NCI-H510A (cell line): ENCODE measurements at regions not wholly inside any gene's neighbourhood (a gene's known extent, or its start where the extent isn't known, plus 50 kb on each side); places are given as distances from the start of the nearest gene placed in this dataset.
A peak's percentile ranks its signal among the peaks of the same experiment; 100 is the strongest.
"Not testable (repeated sequence)": the region's sequence is repeated elsewhere in the genome, so short reads cannot be mapped to it uniquely, and the experiment has no call there.

Experiments
- DNase-seq: peaks from one replicate; lab custom pipeline; 2025; lab: John Stamatoyannopoulos, UW

GRCh38 chr2:129354631-129355030 is 624.8 kb upstream of the RAB6C start:
- DNase-seq = no peak

GRCh38 chr2:129361688-129362087 is 617.8 kb upstream of the RAB6C start:
- DNase-seq = no peak

- DNase-seq = no peak
These were observed 613.2 kb upstream of the RAB6C start for GRCh38 chr2:129366263-129366662.

- DNase-seq = no peak
These were observed 612.4 kb upstream of the RAB6C start for GRCh38 chr2:129367107-129367506.

GRCh38 chr2:129369437-129369836 is 610.0 kb upstream of the RAB6C start:
- DNase-seq = no peak

- no peak for DNase-seq
These were observed 605.0 kb upstream of the RAB6C start for GRCh38 chr2:129374452-129374851.

- DNase-seq = no peak
These were observed 603.6 kb upstream of the RAB6C start for GRCh38 chr2:129375632-129376425.

- DNase-seq = no peak
These were observed 602.9 kb upstream of the RAB6C start for GRCh38 chr2:129376426-129377077.

GRCh38 chr2:129377078-129377469 is 602.4 kb upstream of the RAB6C start:
- DNase-seq = no peak

- DNase-seq = no peak
These were observed 601.3 kb upstream of the RAB6C start for GRCh38 chr2:129378186-129378585.

GRCh38 chr2:129379411-129379810 is 600.1 kb upstream of the RAB6C start:
- DNase-seq = no peak

- DNase-seq = no peak
These were observed 597.7 kb upstream of the RAB6C start for GRCh38 chr2:129381789-129382188.

GRCh38 chr2:129388870-129389269 is 590.6 kb upstream of the RAB6C start:
- DNase-seq = no peak

GRCh38 chr2:129393816-129394215 is 585.6 kb upstream of the RAB6C start:
- DNase-seq = no peak

- DNase-seq = peak; percentile 18
These were observed 582.4 kb upstream of the RAB6C start for GRCh38 chr2:129396980-129397599.

GRCh38 chr2:129400826-129401225 is 578.6 kb upstream of the RAB6C start:
- DNase-seq = no peak

GRCh38 chr2:129402076-129402475 is 577.4 kb upstream of the RAB6C start:
- no peak for DNase-seq

- no peak for DNase-seq
These were observed 575.3 kb upstream of the RAB6C start for GRCh38 chr2:129404000-129404685.

GRCh38 chr2:129408570-129408969 is 570.9 kb upstream of the RAB6C start:
- DNase-seq = no peak

GRCh38 chr2:129417041-129417440 is 562.4 kb upstream of the RAB6C start:
- DNase-seq = not testable (repeated sequence)

GRCh38 chr2:129422028-129422427 is 557.4 kb upstream of the RAB6C start:
- no peak for DNase-seq

- DNase-seq = no peak
These were observed 551.3 kb upstream of the RAB6C start for GRCh38 chr2:129428086-129428660.
